GM12872 (cell line): ENCODE measurements at regions not wholly inside any gene's neighbourhood (a gene's known extent, or its start where the extent isn't known, plus 50 kb on each side); places are given as distances from the start of the nearest gene placed in this dataset.

Source experiments
- TF ChIP-seq, protein P1 (sequence below): IDR thresholded peaks from 3 replicates; pipeline ENCODE4 v1.5.1; 2011; ENCODE audit warnings: low read depth, mild to moderate bottlenecking, low read length, moderate library complexity; ENCODE audit not compliant: insufficient read depth

DNA sequence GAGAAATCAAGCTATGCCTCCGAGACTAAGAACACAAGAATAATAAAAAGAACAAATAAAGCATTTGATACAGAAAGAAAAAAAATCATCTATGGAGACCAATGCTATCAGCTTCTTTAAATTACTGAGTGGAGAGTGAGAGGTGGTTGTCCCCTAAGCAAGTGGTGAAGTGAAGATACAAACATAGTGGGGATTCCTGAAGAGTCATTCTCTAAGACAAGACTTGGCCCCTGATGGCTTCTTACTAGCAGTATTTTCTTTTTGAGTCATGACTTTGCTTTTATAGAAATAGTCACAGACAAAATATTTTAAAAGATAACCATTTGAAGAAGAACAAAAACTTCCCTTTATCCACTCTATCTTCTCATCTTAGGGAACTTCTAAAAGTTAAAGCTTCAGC is 261.4 kb upstream of the PRDM1 start:
- TF ChIP-seq, protein P1, sequence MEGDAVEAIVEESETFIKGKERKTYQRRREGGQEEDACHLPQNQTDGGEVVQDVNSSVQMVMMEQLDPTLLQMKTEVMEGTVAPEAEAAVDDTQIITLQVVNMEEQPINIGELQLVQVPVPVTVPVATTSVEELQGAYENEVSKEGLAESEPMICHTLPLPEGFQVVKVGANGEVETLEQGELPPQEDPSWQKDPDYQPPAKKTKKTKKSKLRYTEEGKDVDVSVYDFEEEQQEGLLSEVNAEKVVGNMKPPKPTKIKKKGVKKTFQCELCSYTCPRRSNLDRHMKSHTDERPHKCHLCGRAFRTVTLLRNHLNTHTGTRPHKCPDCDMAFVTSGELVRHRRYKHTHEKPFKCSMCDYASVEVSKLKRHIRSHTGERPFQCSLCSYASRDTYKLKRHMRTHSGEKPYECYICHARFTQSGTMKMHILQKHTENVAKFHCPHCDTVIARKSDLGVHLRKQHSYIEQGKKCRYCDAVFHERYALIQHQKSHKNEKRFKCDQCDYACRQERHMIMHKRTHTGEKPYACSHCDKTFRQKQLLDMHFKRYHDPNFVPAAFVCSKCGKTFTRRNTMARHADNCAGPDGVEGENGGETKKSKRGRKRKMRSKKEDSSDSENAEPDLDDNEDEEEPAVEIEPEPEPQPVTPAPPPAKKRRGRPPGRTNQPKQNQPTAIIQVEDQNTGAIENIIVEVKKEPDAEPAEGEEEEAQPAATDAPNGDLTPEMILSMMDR: no peak

GRCh38 chr6:105821777-105822176 is 264.4 kb upstream of the PRDM1 start:
- TF ChIP-seq, protein P1: no peak

DNA sequence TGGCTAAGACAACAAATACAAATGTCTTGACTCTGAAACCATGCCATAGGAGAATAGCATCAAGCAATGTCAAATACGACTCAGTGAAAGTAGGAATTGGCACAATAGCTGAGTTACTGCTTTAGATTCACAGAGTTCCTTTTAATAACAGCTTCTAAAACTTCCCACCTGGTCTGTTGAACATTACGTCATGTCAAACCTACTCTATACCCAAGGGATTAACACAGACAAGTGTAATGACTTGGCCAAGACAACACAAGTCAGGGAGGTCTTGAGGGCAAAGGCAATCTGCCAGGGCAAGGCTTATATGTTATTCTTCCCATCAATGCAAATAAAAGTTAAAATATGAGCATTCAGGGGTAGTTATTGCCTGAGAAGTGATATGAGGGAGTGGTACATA is 265.1 kb upstream of the PRDM1 start:
- TF ChIP-seq, protein P1: no peak

DNA sequence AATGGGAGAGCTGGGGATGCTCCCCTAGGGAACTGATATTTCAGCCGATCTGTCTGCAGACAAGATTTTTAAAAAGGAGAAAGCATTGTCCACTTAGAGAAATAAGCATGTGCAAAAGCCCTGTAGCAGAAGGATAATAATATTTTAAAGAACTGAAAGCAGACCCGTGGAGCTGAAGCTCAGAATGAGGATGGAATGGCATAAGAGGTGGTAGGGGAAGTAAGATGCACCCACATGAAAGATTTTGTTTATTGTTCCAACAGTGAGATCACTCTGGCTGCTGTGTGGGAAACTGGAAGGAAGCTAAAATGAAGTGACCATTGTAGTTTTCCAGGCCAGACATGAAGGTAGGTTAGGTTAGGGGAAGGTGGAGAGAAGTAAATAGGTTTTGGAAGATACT is 266.4 kb upstream of the PRDM1 start:
- TF ChIP-seq, protein P1: no peak

DNA sequence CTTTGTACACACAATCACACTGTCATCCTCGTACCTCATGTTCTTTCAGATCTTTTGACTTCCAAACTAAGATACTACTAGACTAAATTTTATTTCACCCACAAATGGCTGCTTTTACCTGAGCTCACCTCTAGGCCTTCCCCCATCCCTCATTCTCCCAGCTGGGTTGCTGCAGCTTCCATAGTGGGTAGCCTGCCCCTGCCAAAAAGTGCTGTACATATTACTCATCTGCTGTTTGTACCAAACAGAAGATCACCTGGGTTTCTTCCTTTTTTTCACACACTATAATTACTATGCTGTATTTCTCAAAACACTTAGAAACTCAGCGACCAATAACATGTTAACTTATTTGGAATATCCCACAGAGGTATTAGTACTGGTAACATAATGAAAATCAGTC is 267.6 kb upstream of the PRDM1 start:
- TF ChIP-seq, protein P1: no peak

DNA sequence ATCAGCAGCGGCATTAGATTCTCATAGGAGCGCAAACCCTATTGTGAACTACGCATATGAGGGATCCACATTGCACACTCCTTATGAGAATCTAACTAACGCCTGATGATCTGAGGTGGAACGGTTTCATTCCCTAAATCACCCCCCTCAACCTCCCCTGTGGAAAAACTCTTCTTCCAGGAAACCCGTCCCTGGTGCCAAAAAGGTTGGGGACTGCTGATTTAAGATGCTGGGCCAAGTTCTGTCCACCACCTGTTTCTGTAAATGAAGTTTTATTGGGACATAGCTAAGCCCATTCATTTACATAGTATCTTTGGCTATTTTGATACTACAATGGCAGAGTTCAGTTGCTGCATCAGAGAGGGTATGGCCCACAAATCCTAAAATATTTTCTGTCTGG is 268.2 kb upstream of the PRDM1 start:
- TF ChIP-seq, protein P1: no peak

DNA sequence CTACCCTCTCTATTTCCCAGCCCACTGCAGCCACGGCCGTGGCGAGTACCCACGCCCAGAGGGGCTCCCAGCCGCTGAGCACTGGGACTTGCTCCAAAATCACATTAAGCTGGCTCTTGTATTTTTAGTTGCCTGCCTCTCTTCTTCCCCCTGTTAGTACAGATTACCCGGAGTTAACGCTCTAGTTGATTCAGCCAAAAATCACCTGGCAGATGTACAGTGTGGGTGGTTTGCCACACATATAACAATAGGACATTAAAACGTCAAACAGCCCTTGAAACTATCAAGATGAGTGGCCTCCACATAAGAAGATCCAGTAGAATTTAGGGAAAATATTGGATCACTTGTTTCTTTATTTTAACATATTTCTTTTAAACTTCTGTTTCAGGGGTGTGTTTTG is 268.8 kb upstream of the PRDM1 start:
- TF ChIP-seq, protein P1: no peak

- TF ChIP-seq, protein P1: no peak
Measured at GRCh38 chr6:105816847-105817246, 269.3 kb upstream of the PRDM1 start.
